ENCODE measurements at regions not wholly inside any gene's neighbourhood (a gene's known extent, or its start where the extent isn't known, plus 50 kb on each side); places are given as distances from the start of the nearest gene placed in this dataset.

- no peak for DNase-seq (ENCODE audit: extremely low read depth, low read depth)
- TF ChIP-seq CTCF (IDR thresholded peaks at IDR 0.05; ENCODE audit: low read depth, low read length, missing control alignments) = no peak
- no peak overlapping the region for H3K4me3 ChIP-seq (replicated peaks; ENCODE audit: low read depth, low read length)
These were observed 239.3 kb upstream of the PRDM9 start for GRCh38 chr5:23268136-23268535.

- DNase-seq (ENCODE audit: extremely low read depth, low read depth) = no peak
- no peak overlapping the region for H3K4me3 ChIP-seq (replicated peaks; ENCODE audit: low read depth, low read length)
- no peak for TF ChIP-seq CTCF (IDR thresholded peaks at IDR 0.05; ENCODE audit: low read depth, low read length, missing control alignments)
These were observed 246.8 kb upstream of the PRDM9 start for GRCh38 chr5:23260621-23261020.

- TF ChIP-seq CTCF (IDR thresholded peaks at IDR 0.05; ENCODE audit: low read depth, low read length, missing control alignments) = no peak
- DNase-seq (ENCODE audit: extremely low read depth, low read depth) = no peak
- no peak overlapping the region for H3K4me3 ChIP-seq (replicated peaks; ENCODE audit: low read depth, low read length)
These were observed 249.8 kb upstream of the PRDM9 start for GRCh38 chr5:23257656-23258055.

- DNase-seq (ENCODE audit: extremely low read depth, low read depth) = no peak
- TF ChIP-seq CTCF (IDR thresholded peaks at IDR 0.05; ENCODE audit: low read depth, low read length, missing control alignments) = no peak
These were observed 253.7 kb upstream of the PRDM9 start for GRCh38 chr5:23253621-23254198.

GRCh38 chr5:23242891-23243290 lies 264.5 kb upstream of the PRDM9 start:
- DNase-seq (ENCODE audit: extremely low read depth, low read depth) = no peak
- no peak for TF ChIP-seq CTCF (IDR thresholded peaks at IDR 0.05; ENCODE audit: low read depth, low read length, missing control alignments)
- no peak overlapping the region for H3K4me3 ChIP-seq (replicated peaks; ENCODE audit: low read depth, low read length)

More at GRCh38 chr5:23253621-23254198, 253.7 kb upstream of the PRDM9 start:
- no peak overlapping the region for H3K4me3 ChIP-seq (replicated peaks; ENCODE audit: low read depth, low read length)

- no peak for DNase-seq (ENCODE audit: extremely low read depth, low read depth)
- no peak overlapping the region for H3K4me3 ChIP-seq (replicated peaks; ENCODE audit: low read depth, low read length)
- TF ChIP-seq CTCF (IDR thresholded peaks at IDR 0.05; ENCODE audit: low read depth, low read length, missing control alignments) = no peak
These were observed 272.2 kb upstream of the PRDM9 start for GRCh38 chr5:23235246-23235645.

- no peak for DNase-seq (ENCODE audit: extremely low read depth, low read depth)
- no peak overlapping the region for H3K4me3 ChIP-seq (replicated peaks; ENCODE audit: low read depth, low read length)
These were observed 273.2 kb upstream of the PRDM9 start for GRCh38 chr5:23234197-23234596.

More at GRCh38 chr5:23234197-23234596, 273.2 kb upstream of the PRDM9 start:
- TF ChIP-seq CTCF (IDR thresholded peaks at IDR 0.05; ENCODE audit: low read depth, low read length, missing control alignments) = no peak

Data from HFF-Myc (cell line).